GM23248 (cell line): ENCODE measurements at regions not wholly inside any gene's neighbourhood (a gene's known extent, or its start where the extent isn't known, plus 50 kb on each side); places are given as distances from the start of the nearest gene placed in this dataset.

Source experiments
- EZH2 ChIP-seq: fragments of 200-600 bp; sonication (generic); IDR thresholded peaks from 2 replicates; pipeline ENCODE4 v1.6.1; 2018; ENCODE audit warnings: antibody characterized with exemption, mild to moderate bottlenecking; ENCODE audit not compliant: insufficient read depth, poor library complexity, severe bottlenecking
- EZH2phosphoT487 ChIP-seq: fragments of 200-600 bp; sonication (generic); IDR thresholded peaks from 2 replicates; pipeline ENCODE4 v1.6.1; 2018; ENCODE audit warnings: antibody characterized with exemption, moderate library complexity, mild to moderate bottlenecking, low read depth; ENCODE audit not compliant: insufficient read depth

- TF ChIP-seq EZH2, result no peak
- no peak for TF ChIP-seq EZH2phosphoT487
Measured at GRCh38 chr19:31560086-31561060, 211.1 kb upstream of the TSHZ3 start.
